Fibroblast of lung (primary cell): ENCODE measurements at regions not wholly inside any gene's neighbourhood (a gene's known extent, or its start where the extent isn't known, plus 50 kb on each side); places are given as distances from the start of the nearest gene placed in this dataset.

Experiments used
- CTCF ChIP-seq, 2 donors: IDR thresholded peaks in 1 of 2; conservative IDR thresholded peaks in 1 of 2; 1 replicate in 1 of 2; 2 replicates in 1 of 2; pipeline ENCODE4 v1.5.1; 2011 to 2012; ENCODE audit warnings: low read length in 2 of 2, control low read depth in 1 of 2, inconsistent platforms in 1 of 2, low read depth in 1 of 2, mild to moderate bottlenecking in 1 of 2
- EZH2 ChIP-seq: IDR thresholded peaks from 2 replicates; pipeline ENCODE4 v1.5.1; 2012; ENCODE audit warnings: low read length, control low read depth, mild to moderate bottlenecking; ENCODE audit errors: missing control alignments

GRCh38 chr12:124201248-124201647 is 93.6 kb upstream of the RFLNA start:
- TF ChIP-seq CTCF (conservative IDR thresholded peaks at IDR 0.05 in 1 of 2, IDR thresholded peaks at IDR 0.05 in 1 of 2; ENCODE audit: low read depth in 1 of 2, low read length in 2 of 2) (no peak), EZH2 (no peak)
